Mucosa of rectum (tissue), 2 donors: ENCODE measurements at regions not wholly inside any gene's neighbourhood (a gene's known extent, or its start where the extent isn't known, plus 50 kb on each side); places are given as distances from the start of the nearest gene placed in this dataset.

Experiments used
- H3K27ac ChIP-seq, 2 donors: one replicate each; pipeline ENCODE4 v1.7.0; 2013; ENCODE audit warnings: inconsistent platforms in 2 of 2, low read depth in 2 of 2, low read length in 2 of 2
- H3K27me3 ChIP-seq, 2 donors: one replicate each; pipeline ENCODE4 v1.7.0; 2013; ENCODE audit warnings: low read length in 2 of 2; ENCODE audit not compliant: control insufficient read depth in 2 of 2, insufficient read depth in 2 of 2
- H3K36me3 ChIP-seq, 2 donors: one replicate each; pipeline ENCODE4 v1.7.0; 2013; ENCODE audit warnings: low read length in 2 of 2; ENCODE audit not compliant: control insufficient read depth in 2 of 2, insufficient read depth in 2 of 2
- H3K4me1 ChIP-seq, 2 donors: one replicate each; pipeline ENCODE4 v1.7.0; 2013; ENCODE audit warnings: low read length in 2 of 2, mild to moderate bottlenecking in 1 of 2; ENCODE audit not compliant: control insufficient read depth in 2 of 2, insufficient read depth in 2 of 2
- H3K4me3 ChIP-seq, 2 donors: one replicate each; pipeline ENCODE4 v1.7.0; 2013; ENCODE audit warnings: low read length in 2 of 2
- H3K9ac ChIP-seq, 2 donors: one replicate each; pipeline ENCODE4 v1.7.0; 2013; ENCODE audit warnings: low read length in 2 of 2, low read depth in 1 of 2, mild to moderate bottlenecking in 1 of 2
- H3K9me3 ChIP-seq, 2 donors: one replicate each; pipeline ENCODE4 v1.7.0; 2013; ENCODE audit warnings: low read length in 2 of 2; ENCODE audit not compliant: control insufficient read depth in 2 of 2
- donor health status: healthy.
- donor health status: Normal muscosa, but diverticular disease.

DNA sequence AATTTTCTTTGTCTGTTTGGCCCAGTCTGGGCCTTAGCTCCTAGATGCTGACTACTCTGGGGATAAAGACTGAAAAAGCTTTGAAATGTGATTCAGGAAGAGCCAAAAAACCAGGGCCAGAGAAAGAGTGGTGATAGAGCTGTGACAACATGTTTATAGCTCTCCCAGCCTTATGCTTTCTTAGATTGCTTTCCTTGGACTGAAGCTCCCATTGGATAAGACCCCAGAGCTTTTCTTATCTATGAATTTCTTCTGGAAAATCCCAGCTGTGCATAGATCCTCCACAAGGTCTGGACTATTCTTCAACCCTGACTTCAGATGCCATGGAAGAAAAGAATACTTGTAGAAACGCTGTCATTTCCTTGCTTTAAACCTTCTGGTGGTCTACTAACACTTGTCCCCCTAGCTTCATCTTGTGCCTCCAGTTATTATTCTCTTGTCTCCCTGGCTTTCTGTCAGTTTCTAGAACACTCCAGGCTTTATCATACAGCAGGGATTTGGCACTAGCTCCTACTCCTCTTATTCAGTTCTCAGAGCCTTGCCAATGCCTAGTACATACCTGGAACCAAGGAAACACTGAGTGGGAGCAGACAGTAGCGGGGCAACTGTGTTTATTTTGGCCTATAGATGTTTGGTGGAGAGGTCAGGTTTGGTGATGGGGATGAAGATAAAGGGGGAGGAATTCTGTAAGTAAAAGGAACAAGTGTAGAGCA is 57.1 kb upstream of the TEX13D start:
- no peak overlapping the region for H3K9ac ChIP-seq
- no peak overlapping the region for H3K27ac ChIP-seq
- H3K9me3 ChIP-seq: no peaks in the 10 kb centered on the region
- no peaks in the 10 kb centered on the region for H3K27me3 ChIP-seq
- H3K36me3 ChIP-seq: no peaks in the 10 kb centered on the region
- H3K4me1 ChIP-seq: no peaks in the 10 kb centered on the region
- H3K4me3 ChIP-seq: no peak overlapping the region

DNA sequence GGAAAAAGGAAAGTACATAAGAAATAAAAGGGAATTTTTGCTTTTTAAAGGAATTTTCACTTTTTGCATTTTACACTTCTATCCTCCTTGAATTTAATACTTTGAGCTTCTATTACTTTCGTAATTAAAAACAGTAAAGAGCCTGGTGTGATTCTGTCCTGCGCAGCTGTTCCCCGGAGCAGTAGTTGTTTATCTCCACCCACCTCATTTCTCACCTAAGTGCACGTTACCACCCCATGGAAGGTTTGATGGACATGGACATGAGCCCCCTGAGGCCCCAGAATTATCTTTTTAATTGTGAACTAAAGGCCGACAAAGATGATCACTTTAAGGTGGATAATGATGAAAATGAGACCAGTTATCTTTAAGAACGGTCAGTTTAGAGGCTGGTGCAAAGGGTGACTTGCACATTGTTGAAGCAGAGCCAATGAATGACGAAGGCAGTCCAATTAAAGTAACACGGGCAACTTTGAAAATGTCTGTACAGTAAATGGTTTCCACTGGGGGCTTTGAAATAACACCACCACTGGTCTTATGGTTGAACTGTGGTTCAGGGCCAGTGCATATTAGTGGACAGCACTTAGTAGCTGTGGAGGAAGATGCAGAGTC is 52.1 kb upstream of the TEX13D start:
- H3K27ac ChIP-seq: no peak overlapping the region
- H3K36me3 ChIP-seq: no peaks in the 10 kb centered on the region
- no peak overlapping the region for H3K4me3 ChIP-seq
- no peaks in the 10 kb centered on the region for H3K27me3 ChIP-seq
- no peaks in the 10 kb centered on the region for H3K4me1 ChIP-seq
- H3K9ac ChIP-seq: no peak overlapping the region
- no peaks in the 10 kb centered on the region for H3K9me3 ChIP-seq

DNA sequence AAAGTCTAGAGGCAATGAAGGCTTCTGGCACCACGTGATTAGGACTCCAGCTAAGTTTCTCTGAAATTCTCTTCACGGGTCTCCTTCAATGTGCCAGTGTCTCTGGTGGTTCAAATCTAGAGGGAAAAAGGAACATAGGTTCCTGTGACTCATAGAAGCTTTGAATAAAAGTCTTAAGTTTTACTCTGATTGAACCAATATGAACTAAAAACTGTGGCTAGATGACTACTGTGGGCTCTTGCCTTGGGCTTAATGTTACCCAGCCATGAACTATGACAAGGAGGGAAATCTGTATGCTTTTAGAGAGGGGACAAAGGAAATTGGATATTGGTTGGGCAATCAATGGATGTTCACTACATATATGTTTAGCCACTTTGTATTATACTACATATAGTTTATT is 49.9 kb upstream of the TEX13D start:
- Histone ChIP-seq H3K27me3 (no peaks in the 10 kb centered on the region), H3K9me3 (no peaks in the 10 kb centered on the region), H3K4me3 (no peak overlapping the region), H3K27ac (no peak overlapping the region), H3K36me3 (no peaks in the 10 kb centered on the region), H3K9ac (no peak overlapping the region), H3K4me1 (no peaks in the 10 kb centered on the region)
